Neural progenitor cell (in vitro differentiated cells): ENCODE measurements at regions not wholly inside any gene's neighbourhood (a gene's known extent, or its start where the extent isn't known, plus 50 kb on each side); places are given as distances from the start of the nearest gene placed in this dataset.

Source experiments
- EZH2 ChIP-seq: fragments of 200-600 bp; sonication (generic); IDR thresholded peaks from 2 replicates; pipeline ENCODE4 v1.6.1; 2017; ENCODE audit warnings: antibody characterized with exemption, mild to moderate bottlenecking, moderate library complexity
- TF ChIP-seq, protein P1 (sequence below): fragments of 200-600 bp; sonication (generic); IDR thresholded peaks from 2 replicates; pipeline ENCODE4 v1.5.1; 2017; ENCODE audit warnings: antibody characterized with exemption, mild to moderate bottlenecking

DNA sequence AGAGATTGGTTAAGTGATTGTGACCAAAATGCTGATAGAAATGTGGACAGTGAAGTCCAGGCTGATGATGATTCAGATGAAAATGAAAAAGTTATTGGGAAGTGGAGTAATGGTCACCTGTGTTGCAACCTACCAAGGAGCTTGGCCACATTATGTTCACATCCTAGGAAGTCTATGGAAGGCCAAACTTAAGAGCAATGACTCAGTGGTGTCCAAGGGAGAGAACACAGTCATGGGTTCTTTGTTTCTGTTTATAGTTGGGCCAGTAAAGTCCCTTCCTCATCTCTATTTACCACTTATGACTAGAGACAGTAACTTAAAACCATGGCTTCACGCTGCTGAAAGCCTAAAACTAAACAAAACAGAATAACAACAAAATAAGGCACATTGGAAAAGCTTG lies 555.3 kb upstream of the DAB2 start:
- TF ChIP-seq, protein P1, sequence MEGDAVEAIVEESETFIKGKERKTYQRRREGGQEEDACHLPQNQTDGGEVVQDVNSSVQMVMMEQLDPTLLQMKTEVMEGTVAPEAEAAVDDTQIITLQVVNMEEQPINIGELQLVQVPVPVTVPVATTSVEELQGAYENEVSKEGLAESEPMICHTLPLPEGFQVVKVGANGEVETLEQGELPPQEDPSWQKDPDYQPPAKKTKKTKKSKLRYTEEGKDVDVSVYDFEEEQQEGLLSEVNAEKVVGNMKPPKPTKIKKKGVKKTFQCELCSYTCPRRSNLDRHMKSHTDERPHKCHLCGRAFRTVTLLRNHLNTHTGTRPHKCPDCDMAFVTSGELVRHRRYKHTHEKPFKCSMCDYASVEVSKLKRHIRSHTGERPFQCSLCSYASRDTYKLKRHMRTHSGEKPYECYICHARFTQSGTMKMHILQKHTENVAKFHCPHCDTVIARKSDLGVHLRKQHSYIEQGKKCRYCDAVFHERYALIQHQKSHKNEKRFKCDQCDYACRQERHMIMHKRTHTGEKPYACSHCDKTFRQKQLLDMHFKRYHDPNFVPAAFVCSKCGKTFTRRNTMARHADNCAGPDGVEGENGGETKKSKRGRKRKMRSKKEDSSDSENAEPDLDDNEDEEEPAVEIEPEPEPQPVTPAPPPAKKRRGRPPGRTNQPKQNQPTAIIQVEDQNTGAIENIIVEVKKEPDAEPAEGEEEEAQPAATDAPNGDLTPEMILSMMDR, result no peak
- TF ChIP-seq EZH2, result no peak
